C4-2B (cell line): ENCODE measurements at regions not wholly inside any gene's neighbourhood (a gene's known extent, or its start where the extent isn't known, plus 50 kb on each side); places are given as distances from the start of the nearest gene placed in this dataset.

Source experiments
- H3K27ac ChIP-seq: fragments of 450-650 bp; 2 replicates; pipeline ENCODE4 v1.5.1; 2017
- CTCF ChIP-seq: fragments of 450-650 bp; conservative IDR thresholded peaks from 2 replicates; pipeline ENCODE4 v1.5.1; 2017; ENCODE audit warnings: mild to moderate bottlenecking
- ZFX ChIP-seq: fragments of 450-650 bp; IDR thresholded peaks from 2 replicates; pipeline ENCODE4 v1.6.1; 2017

- no peak overlapping the region for H3K27ac ChIP-seq
- TF ChIP-seq CTCF = no peak
- TF ChIP-seq ZFX = no peak
Measured at GRCh38 chr20:12058216-12058615, 140.5 kb downstream of the BTBD3 start.

- TF ChIP-seq ZFX (no peak), CTCF (no peak)
Measured at GRCh38 chr20:12061466-12061865, 143.8 kb downstream of the BTBD3 start.

GRCh38 chr20:12063106-12063684 is 145.5 kb downstream of the BTBD3 start:
- no peak overlapping the region for H3K27ac ChIP-seq
- TF ChIP-seq ZFX (no peak), CTCF (no peak)

More at GRCh38 chr20:12061466-12061865, 143.8 kb downstream of the BTBD3 start:
- no peak overlapping the region for H3K27ac ChIP-seq

GRCh38 chr20:12064540-12064939 is 146.8 kb downstream of the BTBD3 start:
- H3K27ac ChIP-seq = no peak overlapping the region
- TF ChIP-seq CTCF (no peak), ZFX (no peak)

- no peak overlapping the region for H3K27ac ChIP-seq
- TF ChIP-seq CTCF (no peak), ZFX (no peak)
Measured at GRCh38 chr20:12067686-12068085, 150.0 kb downstream of the BTBD3 start.

- H3K27ac ChIP-seq = no peak overlapping the region
- TF ChIP-seq CTCF = no peak
- no peak for TF ChIP-seq ZFX
Measured at GRCh38 chr20:12068121-12068520, 150.4 kb downstream of the BTBD3 start.

GRCh38 chr20:12069181-12069580 is 151.5 kb downstream of the BTBD3 start:
- no peak overlapping the region for H3K27ac ChIP-seq
- no peak for TF ChIP-seq CTCF
- no peak for TF ChIP-seq ZFX
